HL-60 (cell line): ENCODE measurements at regions not wholly inside any gene's neighbourhood (a gene's known extent, or its start where the extent isn't known, plus 50 kb on each side); places are given as distances from the start of the nearest gene placed in this dataset.
"Not testable (repeated sequence)": the region's sequence is repeated elsewhere in the genome, so short reads cannot be mapped to it uniquely, and the experiment has no call there.

Source experiments
- DNase-seq, 2 experiments: peaks; one replicate each; pipeline ENCODE4 v3.0.0-alpha.2; 2010 to 2020; ENCODE audit warnings: low read depth in 1 of 2, low spot score in 1 of 2
- H3K27ac ChIP-seq: fragments of 250-450 bp; sonication (Bioruptor Pico); replicated peaks from 2 replicates; pipeline ENCODE4 v1.5.1; 2020; ENCODE audit warnings: mild to moderate bottlenecking, moderate library complexity
- H3K27me3 ChIP-seq: fragments of 250-450 bp; sonication (Bioruptor Pico); 2 replicates; pipeline ENCODE4 v1.5.1; 2021; ENCODE audit warnings: mild to moderate bottlenecking, moderate library complexity; ENCODE audit not compliant: insufficient read depth, poor library complexity, severe bottlenecking
- H3K4me3 ChIP-seq: replicated peaks from 2 replicates; pipeline ENCODE4 v1.5.1; 2011; ENCODE audit warnings: mild to moderate bottlenecking, control low read depth, low read length; ENCODE audit not compliant: insufficient read depth
- CTCF ChIP-seq: IDR thresholded peaks from one replicate; pipeline ENCODE4 v1.5.1; 2011; ENCODE audit warnings: low read length, control low read depth, inconsistent platforms; ENCODE audit not compliant: insufficient read depth
- GABPA ChIP-seq: IDR thresholded peaks from 2 replicates; pipeline ENCODE4 v1.6.1; 2012; ENCODE audit warnings: low read depth
- POLR2AphosphoS5 ChIP-seq: IDR thresholded peaks from 2 replicates; pipeline ENCODE4 v1.6.1; 2012; ENCODE audit warnings: low read depth
- REST ChIP-seq: IDR thresholded peaks from 2 replicates; pipeline ENCODE4 v1.6.1; 2012; ENCODE audit warnings: low read depth; ENCODE audit not compliant: insufficient replicate concordance
- SPI1 ChIP-seq: IDR thresholded peaks from 2 replicates; pipeline ENCODE4 v1.6.1; 2012; ENCODE audit warnings: low read depth, mild to moderate bottlenecking, borderline replicate concordance

- no peak for DNase-seq
- TF ChIP-seq REST (no peak), POLR2AphosphoS5 (no peak), GABPA (no peak), SPI1 (no peak), CTCF (no peak)
- Histone ChIP-seq H3K27ac (no peak overlapping the region), H3K27me3 (no peaks in the 10 kb centered on the region), H3K4me3 (no peak overlapping the region)
Measured at GRCh38 chrX:101744085-101744484, 84.4 kb upstream of the ARMCX2 start.

- no peak for DNase-seq
- no peak for TF ChIP-seq GABPA
- no peak for TF ChIP-seq CTCF
- no peak for TF ChIP-seq SPI1
- no peak for TF ChIP-seq REST
- no peak for TF ChIP-seq POLR2AphosphoS5
- H3K4me3 ChIP-seq, result no peak overlapping the region
- H3K27me3 ChIP-seq, result no peaks in the 10 kb centered on the region
- H3K27ac ChIP-seq, result no peak overlapping the region
Measured at GRCh38 chrX:101740642-101741041, 81.0 kb upstream of the ARMCX2 start.

GRCh38 chrX:101738867-101739266 lies 79.2 kb upstream of the ARMCX2 start:
- DNase-seq, H3K4me3 ChIP-seq, H3K27ac ChIP-seq, H3K27me3 ChIP-seq: not testable (repeated sequence)

GRCh38 chrX:101738411-101738810 lies 78.8 kb upstream of the ARMCX2 start:
- H3K27ac ChIP-seq, DNase-seq: not testable (repeated sequence)

GRCh38 chrX:101736651-101737050 lies 77.0 kb upstream of the ARMCX2 start:
- TF ChIP-seq CTCF, result no peak
- no peak for TF ChIP-seq REST
- no peak for TF ChIP-seq GABPA
- no peak for TF ChIP-seq POLR2AphosphoS5
- no peak for TF ChIP-seq SPI1
- H3K27ac ChIP-seq, result no peak overlapping the region
- no peaks in the 10 kb centered on the region for H3K27me3 ChIP-seq
- no peak overlapping the region for H3K4me3 ChIP-seq
- DNase-seq, result no peak

More at GRCh38 chrX:101738411-101738810, 78.8 kb upstream of the ARMCX2 start:
- not testable (repeated sequence) for H3K4me3 ChIP-seq, H3K27me3 ChIP-seq
